WI38 (cell line): ENCODE measurements at regions not wholly inside any gene's neighbourhood (a gene's known extent, or its start where the extent isn't known, plus 50 kb on each side); places are given as distances from the start of the nearest gene placed in this dataset.

ENCODE experiments used
- H3K4me3 ChIP-seq: 2 replicates; pipeline ENCODE4 v1.5.1; 2011; ENCODE audit warnings: low read depth, mild to moderate bottlenecking, control low read depth, low read length
- CTCF ChIP-seq: IDR thresholded peaks from 2 replicates; pipeline ENCODE4 v1.5.1; 2012; ENCODE audit warnings: low read depth, mild to moderate bottlenecking, control low read depth, low read length

GRCh38 chr2:194332799-194333490 lies 1324.1 kb upstream of the SLC39A10 start:
- H3K4me3 ChIP-seq, result no peak overlapping the region
- TF ChIP-seq CTCF, result no peak

- no peak overlapping the region for H3K4me3 ChIP-seq
- no peak for TF ChIP-seq CTCF
Measured at GRCh38 chr2:194328456-194328855, 1328.6 kb upstream of the SLC39A10 start.

GRCh38 chr2:194327196-194327888 lies 1329.7 kb upstream of the SLC39A10 start:
- no peak overlapping the region for H3K4me3 ChIP-seq
- TF ChIP-seq CTCF, result no peak

DNA sequence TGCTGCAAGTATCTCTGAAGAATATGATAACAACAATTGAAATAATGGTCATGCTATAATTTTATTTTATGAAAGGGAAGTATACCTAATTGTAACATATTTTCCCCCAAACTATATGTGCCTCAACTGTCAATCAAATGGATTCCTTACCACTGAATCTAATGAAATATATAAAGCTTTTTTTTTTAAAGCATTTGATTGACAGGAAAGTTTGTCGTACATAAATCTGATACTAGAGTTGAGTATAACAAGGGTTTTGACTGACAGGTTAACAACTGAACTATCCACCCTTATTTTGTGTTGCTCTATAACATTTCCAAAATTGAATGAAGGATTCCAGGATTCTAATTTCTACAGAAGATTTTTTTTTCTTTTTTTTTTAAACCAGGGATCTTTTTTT lies 1333.3 kb upstream of the SLC39A10 start:
- TF ChIP-seq CTCF, result no peak
- no peak overlapping the region for H3K4me3 ChIP-seq

DNA sequence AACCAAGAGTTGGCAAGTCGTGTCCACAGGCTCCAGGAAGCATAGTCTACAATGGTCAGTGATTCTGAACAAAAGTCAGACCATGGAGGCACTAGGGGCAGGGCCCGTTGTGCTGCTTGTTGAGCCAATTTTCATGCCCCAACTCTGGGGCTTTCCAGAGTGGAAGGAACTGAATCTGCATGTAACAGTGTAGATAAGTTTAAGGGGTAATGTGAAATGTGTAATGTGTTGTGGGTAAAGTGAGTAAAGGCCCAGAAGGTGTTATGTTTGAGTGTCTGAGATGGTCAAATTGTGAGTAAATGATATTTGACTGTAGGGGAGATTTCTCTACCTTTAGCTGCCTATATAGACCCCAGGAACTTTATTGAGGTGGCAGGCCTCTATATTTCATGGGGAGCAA lies 1336.5 kb upstream of the SLC39A10 start:
- H3K4me3 ChIP-seq, result no peak overlapping the region
- TF ChIP-seq CTCF, result no peak

DNA sequence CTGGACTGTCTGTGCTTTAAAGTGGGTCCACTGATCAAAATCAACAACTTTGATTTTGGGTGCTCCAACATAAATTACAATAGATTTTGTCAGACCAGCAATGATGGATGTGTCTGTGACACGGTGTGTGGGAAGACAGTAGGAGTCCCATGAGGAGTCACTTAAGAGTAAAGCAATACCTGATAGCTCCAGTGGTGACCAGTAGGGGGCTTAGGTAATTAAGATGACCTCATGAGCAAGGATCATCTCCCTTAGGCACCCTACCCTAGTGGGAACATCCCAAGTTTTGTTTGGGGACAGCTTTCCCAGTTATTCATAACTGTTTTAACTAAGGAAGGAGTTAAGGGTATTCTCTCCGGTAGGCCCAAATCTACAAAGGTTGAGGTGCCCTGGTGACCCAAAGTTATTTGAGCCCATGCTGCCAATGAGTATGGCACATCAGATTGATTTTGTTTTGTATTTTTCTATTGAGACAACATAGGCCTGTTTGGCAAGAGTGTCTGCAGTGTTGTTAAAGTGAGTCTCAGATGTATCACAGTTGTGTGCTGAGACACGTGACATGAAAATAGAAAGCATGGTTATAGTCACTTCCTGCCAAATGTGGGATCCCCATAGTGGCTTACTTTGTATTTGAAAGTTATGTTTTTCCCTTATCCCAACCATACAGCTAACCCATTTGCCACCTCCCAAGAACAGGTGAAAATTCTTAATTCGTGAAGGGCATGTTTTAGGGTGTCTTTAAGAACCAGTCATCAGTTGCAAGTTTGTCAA lies 1337.6 kb upstream of the SLC39A10 start:
- TF ChIP-seq CTCF, result no peak
- H3K4me3 ChIP-seq, result no peak overlapping the region

DNA sequence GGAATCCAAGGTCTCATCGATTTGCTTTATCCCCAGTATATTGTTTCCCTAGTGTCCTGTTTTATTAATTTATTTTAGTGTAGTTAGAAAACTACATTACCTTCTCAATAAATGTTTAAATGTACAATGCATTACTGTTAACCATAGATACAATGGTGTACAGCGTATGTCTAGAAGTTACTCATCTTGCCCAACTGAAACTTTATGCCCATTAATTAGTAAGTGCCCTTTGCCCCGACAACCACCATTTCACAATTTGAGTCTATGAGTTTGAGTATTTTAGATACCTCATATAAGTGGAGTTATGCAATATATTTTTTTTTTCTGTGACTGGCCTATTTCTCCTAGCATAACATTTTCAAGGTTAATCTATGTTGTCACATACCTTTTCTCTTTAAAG lies 1343.0 kb upstream of the SLC39A10 start:
- TF ChIP-seq CTCF, result no peak
- no peak overlapping the region for H3K4me3 ChIP-seq
